ENCODE measurements at regions not wholly inside any gene's neighbourhood (a gene's known extent, or its start where the extent isn't known, plus 50 kb on each side); places are given as distances from the start of the nearest gene placed in this dataset.

- DNase-seq = no peak
Observed at GRCh38 chr1:79852004-79852403, 845.5 kb upstream of the ADGRL4 start.

- DNase-seq = no peak
Observed at GRCh38 chr1:79849388-79849787, 842.9 kb upstream of the ADGRL4 start.

- DNase-seq = no peak
Observed at GRCh38 chr1:79848316-79848715, 841.8 kb upstream of the ADGRL4 start.

- DNase-seq = no peak
Observed at GRCh38 chr1:79847700-79848099, 841.2 kb upstream of the ADGRL4 start.

GRCh38 chr1:79845936-79846335 lies 839.4 kb upstream of the ADGRL4 start:
- DNase-seq = no peak

GRCh38 chr1:79842811-79843210 lies 836.3 kb upstream of the ADGRL4 start:
- DNase-seq = no peak

- DNase-seq = no peak
Observed at GRCh38 chr1:79839882-79840281, 833.4 kb upstream of the ADGRL4 start.

- DNase-seq = no peak
Observed at GRCh38 chr1:79827446-79827845, 820.9 kb upstream of the ADGRL4 start.

GRCh38 chr1:79825551-79825950 lies 819.0 kb upstream of the ADGRL4 start:
- no peak for DNase-seq

GRCh38 chr1:79822053-79822452 lies 815.5 kb upstream of the ADGRL4 start:
- no peak for DNase-seq

GRCh38 chr1:79819140-79819539 lies 812.6 kb upstream of the ADGRL4 start:
- DNase-seq = no peak

GRCh38 chr1:79817031-79817560 lies 810.6 kb upstream of the ADGRL4 start:
- no peak for DNase-seq

- DNase-seq = no peak
Observed at GRCh38 chr1:79815115-79815514, 808.6 kb upstream of the ADGRL4 start.

GRCh38 chr1:79811173-79811572 lies 804.6 kb upstream of the ADGRL4 start:
- no peak for DNase-seq

GRCh38 chr1:79808816-79809475 lies 802.4 kb upstream of the ADGRL4 start:
- no peak for DNase-seq

- DNase-seq = peak; percentile 54 to 83
Observed at GRCh38 chr1:79807816-79808215, 801.3 kb upstream of the ADGRL4 start.

GRCh38 chr1:79797487-79797886 lies 791.0 kb upstream of the ADGRL4 start:
- DNase-seq = no peak

- DNase-seq = no peak
Observed at GRCh38 chr1:79796434-79796833, 789.9 kb upstream of the ADGRL4 start.

GRCh38 chr1:79792219-79792930 lies 785.8 kb upstream of the ADGRL4 start:
- no peak for DNase-seq

- DNase-seq = no peak
Observed at GRCh38 chr1:79791488-79792218, 785.1 kb upstream of the ADGRL4 start.

- no peak for DNase-seq
Observed at GRCh38 chr1:79790950-79791349, 784.4 kb upstream of the ADGRL4 start.

- no peak for DNase-seq
Observed at GRCh38 chr1:79787631-79788030, 781.1 kb upstream of the ADGRL4 start.

GRCh38 chr1:79785964-79786363 lies 779.4 kb upstream of the ADGRL4 start:
- DNase-seq = no peak

GRCh38 chr1:79785561-79785960 lies 779.0 kb upstream of the ADGRL4 start:
- DNase-seq = no peak

All from NCI-H524 (cell line).